Esophagus muscularis mucosa (tissue), 4 donors: ENCODE measurements at regions not wholly inside any gene's neighbourhood (a gene's known extent, or its start where the extent isn't known, plus 50 kb on each side); places are given as distances from the start of the nearest gene placed in this dataset.
"Not testable (repeated sequence)": the region's sequence is repeated elsewhere in the genome, so short reads cannot be mapped to it uniquely, and the experiment has no call there.

ENCODE experiments used
- DNase-seq: peaks from one replicate; pipeline ENCODE4 v3.0.0-alpha.2; 2017; ENCODE audit errors: extremely low spot score
- H3K27ac ChIP-seq, 4 donors: fragments of 200-600 bp; sonication (generic); replicated peaks in 1 of 4; 1 replicate in 3 of 4; 2 replicates in 1 of 4; pipeline ENCODE4 v1.5.1; 2016 to 2019; ENCODE audit warnings: mild to moderate bottlenecking in 1 of 4
- H3K27me3 ChIP-seq, 4 donors: fragments of 200-600 bp; sonication (generic); one replicate each; pipeline versions ENCODE4 v1.5.1 to v1.6.0; 2016 to 2019
- H3K36me3 ChIP-seq, 4 donors: fragments of 200-600 bp; sonication (generic); one replicate each; pipeline ENCODE4 v1.5.1; 2016 to 2019
- H3K4me1 ChIP-seq, 4 donors: fragments of 200-600 bp; sonication (generic); one replicate each; pipeline ENCODE4 v1.5.1; 2016 to 2019
- H3K4me3 ChIP-seq, 4 donors: fragments of 200-600 bp; sonication (generic); 1 replicate in 2 of 4; 2 replicates in 2 of 4; pipeline ENCODE4 v1.5.1; 2016 to 2019; ENCODE audit warnings: mild to moderate bottlenecking in 4 of 4, moderate library complexity in 1 of 4
- H3K9me3 ChIP-seq, 4 donors: fragments of 200-600 bp; sonication (generic); 1 replicate in 3 of 4; 2 replicates in 1 of 4; pipeline ENCODE4 v1.5.1; 2016 to 2019
- CTCF ChIP-seq, 3 experiments: fragments of 200-600 bp in 2 of 3; fragments of 450-650 bp in 1 of 3; sonication (generic) in 2 of 3; IDR thresholded peaks; one replicate each; pipeline ENCODE4 v1.5.1; 2017 to 2019; ENCODE audit warnings: antibody characterized with exemption in 3 of 3, mild to moderate bottlenecking in 2 of 3, moderate library complexity in 1 of 3
- EP300 ChIP-seq: sonication (generic); formaldehyde crosslinking; IDR thresholded peaks from one replicate; pipeline ENCODE4 v1.6.1; 2017; ENCODE audit warnings: antibody characterized with exemption
- POLR2A ChIP-seq: fragments of 450-650 bp; IDR thresholded peaks from one replicate; pipeline ENCODE4 v1.6.1; 2017; ENCODE audit warnings: antibody characterized with exemption, moderate library complexity, mild to moderate bottlenecking, low read depth
- POLR2AphosphoS5 ChIP-seq, 2 donors: sonication (generic); formaldehyde crosslinking; IDR thresholded peaks; one replicate each; pipeline ENCODE4 v1.6.1; 2017; ENCODE audit warnings: antibody characterized with exemption in 2 of 2
- WGBS: methylation state at CpG from one replicate; pipeline ENCODE4 v1.1.5; 2018; 5-methylcytosine and 5-hydroxymethylcytosine counted together
- intact Hi-C: fragments of 100-400 bp; cut with DNase I; formaldehyde crosslinking; loops from one replicate; pipeline ENCODE4 v1.15.1; 2023

- intact Hi-C loops = no loop called here
- H3K36me3 ChIP-seq = no peaks in the 10 kb centered on the region
- no peak for TF ChIP-seq POLR2AphosphoS5 (IDR thresholded peaks at IDR 0.05)
- no peak for TF ChIP-seq POLR2A
- no peak for TF ChIP-seq CTCF (IDR thresholded peaks at IDR 0.05)
- no peak for TF ChIP-seq EP300
- 93% methylated on average over 4 of the region's 4 CpGs for WGBS
- H3K27ac ChIP-seq = no peak overlapping the region
- H3K4me3 ChIP-seq = no peak overlapping the region
- no peaks in the 10 kb centered on the region for H3K9me3 ChIP-seq
- H3K4me1 ChIP-seq = no peaks in the 10 kb centered on the region
- H3K27me3 ChIP-seq = no peaks in the 10 kb centered on the region
- DNase-seq = no peak
Observed at GRCh38 chr7:106561666-106562411, 99.1 kb downstream of the CCDC71L start.

- intact Hi-C loops = no loop called here
- no peaks in the 10 kb centered on the region for H3K27me3 ChIP-seq
- TF ChIP-seq EP300 (no peak), POLR2AphosphoS5 (IDR thresholded peaks at IDR 0.05) (no peak), CTCF (IDR thresholded peaks at IDR 0.05) (no peak), POLR2A (no peak)
- no peaks in the 10 kb centered on the region for H3K4me1 ChIP-seq
- H3K4me3 ChIP-seq = no peak overlapping the region
- H3K36me3 ChIP-seq = no peaks in the 10 kb centered on the region
- no peak for DNase-seq
- H3K27ac ChIP-seq = no peak overlapping the region
- H3K9me3 ChIP-seq = no peaks in the 10 kb centered on the region
Observed at GRCh38 chr7:106561151-106561550, 99.8 kb downstream of the CCDC71L start.

- Histone ChIP-seq H3K9me3 (peaks cover 0 to 4% (median 0%) of the 10 kb centered on the region in 4 donors), H3K27ac (no peak overlapping the region), H3K27me3 (no peaks in the 10 kb centered on the region), H3K36me3 (no peaks in the 10 kb centered on the region), H3K4me3 (no peak overlapping the region), H3K4me1 (no peaks in the 10 kb centered on the region)
- intact Hi-C loops = no loop called here
- no peak for TF ChIP-seq EP300
- no peak for TF ChIP-seq POLR2A
- no peak for TF ChIP-seq CTCF (IDR thresholded peaks at IDR 0.05)
- TF ChIP-seq POLR2AphosphoS5 (IDR thresholded peaks at IDR 0.05) = no peak
- WGBS = 93% methylated on average over 5 of the region's 5 CpGs
- no peak for DNase-seq
Observed at GRCh38 chr7:106560482-106560881, 100.5 kb downstream of the CCDC71L start.

- WGBS = 59% methylated on average over 2 of the region's 2 CpGs
- DNase-seq, H3K27ac ChIP-seq, H3K4me1 ChIP-seq, H3K36me3 ChIP-seq, intact Hi-C loops, H3K9me3 ChIP-seq, H3K4me3 ChIP-seq, H3K27me3 ChIP-seq: not testable (repeated sequence)
Observed at GRCh38 chr7:106556244-106556643, 104.7 kb downstream of the CCDC71L start.

- H3K4me3 ChIP-seq, H3K9me3 ChIP-seq, DNase-seq, H3K36me3 ChIP-seq, intact Hi-C loops, H3K27ac ChIP-seq, H3K4me1 ChIP-seq, H3K27me3 ChIP-seq: not testable (repeated sequence)
- 97% methylated on average over 1 of the region's 1 CpG for WGBS
Observed at GRCh38 chr7:106554623-106555022, 106.3 kb downstream of the CCDC71L start.

- H3K9me3 ChIP-seq = peaks cover 0 to 4% (median 0%) of the 10 kb centered on the region in 4 donors
- intact Hi-C loops = no loop called here
- H3K36me3 ChIP-seq = no peaks in the 10 kb centered on the region
- DNase-seq = no peak
- no peaks in the 10 kb centered on the region for H3K27me3 ChIP-seq
- H3K27ac ChIP-seq = no peak overlapping the region
- 76% methylated on average over 3 of the region's 3 CpGs for WGBS
- H3K4me3 ChIP-seq = no peak overlapping the region
- TF ChIP-seq POLR2A (no peak), EP300 (no peak)
- H3K4me1 ChIP-seq = no peaks in the 10 kb centered on the region
Observed at GRCh38 chr7:106553446-106553836, 107.5 kb downstream of the CCDC71L start.
